HL-60 (cell line): ENCODE measurements at regions not wholly inside any gene's neighbourhood (a gene's known extent, or its start where the extent isn't known, plus 50 kb on each side); places are given as distances from the start of the nearest gene placed in this dataset.

ENCODE experiments used
- DNase-seq, 2 experiments: peaks; one replicate each; pipeline ENCODE4 v3.0.0-alpha.2; 2010 to 2020; ENCODE audit warnings: low read depth in 1 of 2, low spot score in 1 of 2
- H3K27ac ChIP-seq: fragments of 250-450 bp; sonication (Bioruptor Pico); replicated peaks from 2 replicates; pipeline ENCODE4 v1.5.1; 2020; ENCODE audit warnings: mild to moderate bottlenecking, moderate library complexity
- H3K27me3 ChIP-seq: fragments of 250-450 bp; sonication (Bioruptor Pico); 2 replicates; pipeline ENCODE4 v1.5.1; 2021; ENCODE audit warnings: mild to moderate bottlenecking, moderate library complexity; ENCODE audit not compliant: insufficient read depth, poor library complexity, severe bottlenecking
- H3K4me3 ChIP-seq: replicated peaks from 2 replicates; pipeline ENCODE4 v1.5.1; 2011; ENCODE audit warnings: mild to moderate bottlenecking, control low read depth, low read length; ENCODE audit not compliant: insufficient read depth
- GABPA ChIP-seq: IDR thresholded peaks from 2 replicates; pipeline ENCODE4 v1.6.1; 2012; ENCODE audit warnings: low read depth
- POLR2AphosphoS5 ChIP-seq: IDR thresholded peaks from 2 replicates; pipeline ENCODE4 v1.6.1; 2012; ENCODE audit warnings: low read depth
- SPI1 ChIP-seq: IDR thresholded peaks from 2 replicates; pipeline ENCODE4 v1.6.1; 2012; ENCODE audit warnings: low read depth, mild to moderate bottlenecking, borderline replicate concordance
- TF ChIP-seq, protein P1 (sequence below): IDR thresholded peaks from 2 replicates; pipeline ENCODE4 v1.6.1; 2012; ENCODE audit warnings: low read depth; ENCODE audit not compliant: insufficient replicate concordance
- TF ChIP-seq, protein P2 (sequence below): IDR thresholded peaks from one replicate; pipeline ENCODE4 v1.5.1; 2011; ENCODE audit warnings: low read length, control low read depth, inconsistent platforms; ENCODE audit not compliant: insufficient read depth

DNA sequence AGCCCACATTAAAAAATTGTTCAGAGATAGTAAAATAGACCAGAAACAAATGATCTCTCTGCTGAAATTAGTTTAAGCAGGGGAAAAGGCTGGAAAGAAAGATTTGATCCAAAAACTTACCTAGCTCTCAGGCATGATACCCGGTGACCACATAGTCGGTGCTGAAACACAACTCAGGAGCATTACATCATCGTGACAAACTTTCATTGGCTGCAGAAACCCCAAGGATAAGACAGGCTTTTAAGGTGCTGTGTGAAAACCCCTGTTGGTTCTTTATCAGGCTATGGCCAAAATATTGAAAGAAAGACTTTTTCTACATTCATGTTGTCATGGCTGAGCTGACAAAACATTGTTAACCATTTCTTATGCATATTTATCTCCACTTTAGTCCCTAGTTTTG is 171.7 kb upstream of the KLF12 start:
- H3K27ac ChIP-seq = no peak overlapping the region
- DNase-seq = no peak
- H3K27me3 ChIP-seq = no peaks in the 10 kb centered on the region
- H3K4me3 ChIP-seq = no peak overlapping the region
- TF ChIP-seq GABPA (no peak), SPI1 (no peak), POLR2AphosphoS5 (no peak)
- TF ChIP-seq, protein P1, sequence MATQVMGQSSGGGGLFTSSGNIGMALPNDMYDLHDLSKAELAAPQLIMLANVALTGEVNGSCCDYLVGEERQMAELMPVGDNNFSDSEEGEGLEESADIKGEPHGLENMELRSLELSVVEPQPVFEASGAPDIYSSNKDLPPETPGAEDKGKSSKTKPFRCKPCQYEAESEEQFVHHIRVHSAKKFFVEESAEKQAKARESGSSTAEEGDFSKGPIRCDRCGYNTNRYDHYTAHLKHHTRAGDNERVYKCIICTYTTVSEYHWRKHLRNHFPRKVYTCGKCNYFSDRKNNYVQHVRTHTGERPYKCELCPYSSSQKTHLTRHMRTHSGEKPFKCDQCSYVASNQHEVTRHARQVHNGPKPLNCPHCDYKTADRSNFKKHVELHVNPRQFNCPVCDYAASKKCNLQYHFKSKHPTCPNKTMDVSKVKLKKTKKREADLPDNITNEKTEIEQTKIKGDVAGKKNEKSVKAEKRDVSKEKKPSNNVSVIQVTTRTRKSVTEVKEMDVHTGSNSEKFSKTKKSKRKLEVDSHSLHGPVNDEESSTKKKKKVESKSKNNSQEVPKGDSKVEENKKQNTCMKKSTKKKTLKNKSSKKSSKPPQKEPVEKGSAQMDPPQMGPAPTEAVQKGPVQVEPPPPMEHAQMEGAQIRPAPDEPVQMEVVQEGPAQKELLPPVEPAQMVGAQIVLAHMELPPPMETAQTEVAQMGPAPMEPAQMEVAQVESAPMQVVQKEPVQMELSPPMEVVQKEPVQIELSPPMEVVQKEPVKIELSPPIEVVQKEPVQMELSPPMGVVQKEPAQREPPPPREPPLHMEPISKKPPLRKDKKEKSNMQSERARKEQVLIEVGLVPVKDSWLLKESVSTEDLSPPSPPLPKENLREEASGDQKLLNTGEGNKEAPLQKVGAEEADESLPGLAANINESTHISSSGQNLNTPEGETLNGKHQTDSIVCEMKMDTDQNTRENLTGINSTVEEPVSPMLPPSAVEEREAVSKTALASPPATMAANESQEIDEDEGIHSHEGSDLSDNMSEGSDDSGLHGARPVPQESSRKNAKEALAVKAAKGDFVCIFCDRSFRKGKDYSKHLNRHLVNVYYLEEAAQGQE = no peak
- TF ChIP-seq, protein P2, sequence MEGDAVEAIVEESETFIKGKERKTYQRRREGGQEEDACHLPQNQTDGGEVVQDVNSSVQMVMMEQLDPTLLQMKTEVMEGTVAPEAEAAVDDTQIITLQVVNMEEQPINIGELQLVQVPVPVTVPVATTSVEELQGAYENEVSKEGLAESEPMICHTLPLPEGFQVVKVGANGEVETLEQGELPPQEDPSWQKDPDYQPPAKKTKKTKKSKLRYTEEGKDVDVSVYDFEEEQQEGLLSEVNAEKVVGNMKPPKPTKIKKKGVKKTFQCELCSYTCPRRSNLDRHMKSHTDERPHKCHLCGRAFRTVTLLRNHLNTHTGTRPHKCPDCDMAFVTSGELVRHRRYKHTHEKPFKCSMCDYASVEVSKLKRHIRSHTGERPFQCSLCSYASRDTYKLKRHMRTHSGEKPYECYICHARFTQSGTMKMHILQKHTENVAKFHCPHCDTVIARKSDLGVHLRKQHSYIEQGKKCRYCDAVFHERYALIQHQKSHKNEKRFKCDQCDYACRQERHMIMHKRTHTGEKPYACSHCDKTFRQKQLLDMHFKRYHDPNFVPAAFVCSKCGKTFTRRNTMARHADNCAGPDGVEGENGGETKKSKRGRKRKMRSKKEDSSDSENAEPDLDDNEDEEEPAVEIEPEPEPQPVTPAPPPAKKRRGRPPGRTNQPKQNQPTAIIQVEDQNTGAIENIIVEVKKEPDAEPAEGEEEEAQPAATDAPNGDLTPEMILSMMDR = no peak

DNA sequence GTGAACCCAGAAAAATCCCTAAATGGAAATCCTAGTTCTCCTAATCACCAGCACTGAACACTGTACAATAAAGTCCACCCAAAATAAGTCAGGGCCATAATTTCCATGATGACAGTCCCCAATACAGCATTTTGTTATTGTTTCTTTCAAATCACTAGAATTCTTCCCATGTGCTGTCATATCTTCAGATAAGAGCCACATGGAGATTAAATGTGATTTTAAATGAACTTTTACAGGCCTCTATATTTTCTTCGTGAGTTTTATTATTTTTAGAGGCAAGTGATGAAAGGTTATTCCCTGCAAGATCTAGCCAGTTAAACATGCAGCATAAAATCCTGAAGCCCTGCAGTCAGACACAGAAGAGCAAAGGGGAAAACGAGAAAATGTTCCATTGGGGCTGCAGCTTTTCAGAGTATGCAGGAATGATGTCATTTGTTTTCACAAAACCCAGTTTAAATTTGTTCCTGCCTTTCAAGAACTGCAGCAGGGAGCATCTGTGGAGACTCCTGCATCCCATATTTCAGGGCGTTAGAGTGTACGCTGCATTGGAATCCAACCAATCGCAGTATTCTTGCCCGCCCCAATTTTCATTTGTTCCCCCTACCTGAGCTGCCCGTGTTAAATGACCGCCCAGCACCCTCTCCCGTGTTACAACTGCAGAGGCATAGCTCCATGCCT is 167.2 kb upstream of the KLF12 start:
- DNase-seq = no peak
- Histone ChIP-seq H3K27ac (no peak overlapping the region), H3K4me3 (no peak overlapping the region), H3K27me3 (no peaks in the 10 kb centered on the region)
- TF ChIP-seq, protein P1 = no peak
- TF ChIP-seq GABPA (no peak), POLR2AphosphoS5 (no peak), SPI1 (no peak)
- TF ChIP-seq, protein P2 = no peak

DNA sequence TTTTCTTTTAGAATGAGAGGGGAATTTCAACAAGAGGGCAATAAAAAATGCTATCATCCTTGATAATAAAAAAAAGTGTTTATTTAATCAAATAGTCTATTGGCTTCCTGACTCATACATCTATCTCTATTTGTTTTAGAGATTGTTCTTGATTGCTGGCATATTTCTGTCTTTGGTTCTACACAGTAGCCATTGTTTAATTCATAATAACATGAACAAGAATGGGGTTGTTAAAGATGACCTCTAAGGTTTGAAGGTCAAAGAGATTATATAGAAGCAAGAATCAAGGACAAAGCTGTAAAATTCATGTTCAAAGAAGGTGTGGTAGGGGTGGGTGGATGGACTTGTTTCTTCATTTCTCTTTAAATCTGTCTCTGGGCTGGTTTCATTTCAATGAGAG is 166.0 kb upstream of the KLF12 start:
- Histone ChIP-seq H3K27ac (no peak overlapping the region), H3K27me3 (no peaks in the 10 kb centered on the region), H3K4me3 (no peak overlapping the region)
- DNase-seq = no peak
- TF ChIP-seq GABPA (no peak), POLR2AphosphoS5 (no peak), SPI1 (no peak)
- TF ChIP-seq, protein P1 = no peak
- TF ChIP-seq, protein P2 = no peak
